Trophoblast cell (in vitro differentiated cells and primary cell): ENCODE measurements at regions not wholly inside any gene's neighbourhood (a gene's known extent, or its start where the extent isn't known, plus 50 kb on each side); places are given as distances from the start of the nearest gene placed in this dataset.

Experiments used
- DNase-seq, 2 donors: peaks; one replicate each; pipeline ENCODE4 v3.0.0-alpha.2; 2016
- H2AFZ ChIP-seq: 2 replicates; pipeline ENCODE4 v1.6.1; 2013; ENCODE audit warnings: low read length, moderate library complexity, mild to moderate bottlenecking; ENCODE audit not compliant: insufficient read depth, poor library complexity
- H2AK5ac ChIP-seq: 2 replicates; pipeline ENCODE4 v1.6.1; 2013; ENCODE audit warnings: mild to moderate bottlenecking, low read length
- H2BK120ac ChIP-seq: 2 replicates; pipeline ENCODE4 v1.6.1; 2013; ENCODE audit warnings: low read length, mild to moderate bottlenecking, moderate library complexity; ENCODE audit not compliant: insufficient read depth, poor library complexity
- H2BK12ac ChIP-seq: 2 replicates; pipeline ENCODE4 v1.6.1; 2013; ENCODE audit warnings: mild to moderate bottlenecking, low read length, moderate library complexity
- H2BK5ac ChIP-seq: 2 replicates; pipeline ENCODE4 v1.6.1; 2013; ENCODE audit warnings: low read length, low read depth, moderate library complexity, mild to moderate bottlenecking; ENCODE audit not compliant: poor library complexity
- H3K14ac ChIP-seq: 2 replicates; pipeline ENCODE4 v1.6.1; 2013; ENCODE audit warnings: mild to moderate bottlenecking, low read length
- H3K18ac ChIP-seq: 2 replicates; pipeline ENCODE4 v1.6.1; 2013; ENCODE audit warnings: mild to moderate bottlenecking, low read length
- H3K23ac ChIP-seq: 2 replicates; pipeline ENCODE4 v1.6.1; 2013; ENCODE audit warnings: low read length
- H3K27ac ChIP-seq: 2 replicates; pipeline ENCODE4 v1.5.1; 2013; ENCODE audit warnings: low read depth, mild to moderate bottlenecking, inconsistent platforms, low read length, moderate library complexity
- H3K27me3 ChIP-seq: 2 replicates; pipeline ENCODE4 v1.6.1; 2013; ENCODE audit warnings: inconsistent platforms, mild to moderate bottlenecking, low read length, moderate library complexity; ENCODE audit not compliant: insufficient read depth
- H3K36me3 ChIP-seq, 2 experiments: 1 replicate in 1 of 2; 2 replicates in 1 of 2; pipeline ENCODE4 v1.6.1; 2013; ENCODE audit warnings: low read length in 2 of 2, mild to moderate bottlenecking in 2 of 2, moderate library complexity in 1 of 2; ENCODE audit not compliant: insufficient read depth in 2 of 2, control insufficient read depth in 1 of 2
- H3K4ac ChIP-seq: 2 replicates; pipeline ENCODE4 v1.6.1; 2013; ENCODE audit warnings: low read depth, mild to moderate bottlenecking, low read length, moderate library complexity
- H3K4me1 ChIP-seq, 2 experiments: 1 replicate in 1 of 2; 2 replicates in 1 of 2; pipeline ENCODE4 v1.6.1; 2013; ENCODE audit warnings: low read length in 2 of 2, mild to moderate bottlenecking in 2 of 2, moderate library complexity in 1 of 2; ENCODE audit not compliant: insufficient read depth in 2 of 2, control insufficient read depth in 1 of 2
- H3K4me2 ChIP-seq: 2 replicates; pipeline ENCODE4 v1.6.1; 2013; ENCODE audit warnings: inconsistent platforms, mild to moderate bottlenecking, low read length, moderate library complexity
- H3K4me3 ChIP-seq: 2 replicates; pipeline ENCODE4 v1.5.1; 2013; ENCODE audit warnings: mild to moderate bottlenecking, low read depth, low read length, inconsistent platforms
- H3K79me1 ChIP-seq: one replicate; pipeline ENCODE4 v1.6.1; 2013; ENCODE audit warnings: low read length
- H3K79me2 ChIP-seq: 2 replicates; pipeline ENCODE4 v1.6.1; 2013; ENCODE audit warnings: low read length, mild to moderate bottlenecking; ENCODE audit not compliant: control insufficient read depth, insufficient read depth, poor library complexity
- H3K9ac ChIP-seq: 2 replicates; pipeline ENCODE4 v1.6.1; 2013; ENCODE audit warnings: mild to moderate bottlenecking, low read length
- H3K9me3 ChIP-seq: 2 replicates; pipeline ENCODE4 v1.6.1; 2013; ENCODE audit warnings: low read depth, mild to moderate bottlenecking, control low read depth, inconsistent platforms, low read length; ENCODE audit not compliant: insufficient read depth
- H4K12ac ChIP-seq: 2 replicates; pipeline ENCODE4 v1.6.1; 2013; ENCODE audit warnings: low read depth, mild to moderate bottlenecking, low read length, moderate library complexity
- H4K8ac ChIP-seq: 2 replicates; pipeline ENCODE4 v1.6.1; 2013; ENCODE audit warnings: low read depth, mild to moderate bottlenecking, low read length, moderate library complexity
- H4K91ac ChIP-seq: one replicate; pipeline ENCODE4 v1.6.1; 2013; ENCODE audit warnings: low read depth, mild to moderate bottlenecking, low read length, moderate library complexity
- WGBS: extraction: QIAGEN DNeasy Blood & Tissue Kit; methylation state at CpG from one replicate; pipeline ENCODE4 v1.1.7; 2013; ENCODE audit warnings: missing lambda C conversion rate; ENCODE audit not compliant: insufficient read length, insufficient coverage; ENCODE audit errors: extremely low coverage; 5-methylcytosine and 5-hydroxymethylcytosine counted together

GRCh38 chr17:77303620-77304019 lies 162.9 kb downstream of the SEC14L1 start:
- no peak overlapping the region for H4K91ac ChIP-seq
- H2BK12ac ChIP-seq, result no peak overlapping the region
- no peak overlapping the region for H2AK5ac ChIP-seq
- no peak overlapping the region for H3K23ac ChIP-seq
- peaks cover 0 to 3% of the 10 kb centered on the region in 2 experiments for H3K36me3 ChIP-seq
- no peak overlapping the region for H3K4me3 ChIP-seq
- peaks cover 19 to 23% of the 10 kb centered on the region in 2 experiments for H3K4me1 ChIP-seq
- peaks cover 6% of the 10 kb centered on the region for H3K9me3 ChIP-seq
- no peak overlapping the region for H2BK5ac ChIP-seq
- no peak for DNase-seq
- no peak overlapping the region for H3K18ac ChIP-seq
- no peak overlapping the region for H3K14ac ChIP-seq
- H3K79me2 ChIP-seq, result no peaks in the 10 kb centered on the region
- WGBS, result no CpG with 5 or more reads among the region's 6 CpGs
- H3K4me2 ChIP-seq, result no peak overlapping the region
- H4K8ac ChIP-seq, result no peak overlapping the region
- no peaks in the 10 kb centered on the region for H3K27me3 ChIP-seq
- no peak overlapping the region for H4K12ac ChIP-seq
- no peak overlapping the region for H2BK120ac ChIP-seq
- H3K27ac ChIP-seq, result no peak overlapping the region
- no peak overlapping the region for H3K9ac ChIP-seq
- no peak overlapping the region for H2AFZ ChIP-seq
- peaks cover 7% of the 10 kb centered on the region for H3K79me1 ChIP-seq
- no peak overlapping the region for H3K4ac ChIP-seq

- Histone ChIP-seq H2BK5ac (no peak overlapping the region), H3K4me2 (no peak overlapping the region), H3K4me3 (no peak overlapping the region), H2BK12ac (no peak overlapping the region), H3K36me3 (no peaks in the 10 kb centered on the region), H4K91ac (no peak overlapping the region), H3K4me1 (peaks cover 24 to 28% of the 10 kb centered on the region in 2 experiments), H2BK120ac (no peak overlapping the region), H3K27ac (no peak overlapping the region), H3K79me2 (no peaks in the 10 kb centered on the region), H3K9ac (no peak overlapping the region), H2AFZ (no peak overlapping the region), H3K27me3 (no peaks in the 10 kb centered on the region), H2AK5ac (no peak overlapping the region), H3K9me3 (peaks cover 3% of the 10 kb centered on the region), H3K23ac (no peak overlapping the region), H4K8ac (no peak overlapping the region), H3K4ac (no peak overlapping the region), H3K79me1 (peaks cover 7% of the 10 kb centered on the region), H4K12ac (no peak overlapping the region), H3K14ac (no peak overlapping the region), H3K18ac (no peak overlapping the region)
- no CpG with 5 or more reads among the region's 17 CpGs for WGBS
- DNase-seq, result no peak
These were observed 163.4 kb downstream of the SEC14L1 start for GRCh38 chr17:77304051-77304745.

GRCh38 chr17:77304746-77305473 lies 164.1 kb downstream of the SEC14L1 start:
- H3K79me1 ChIP-seq, result peaks cover 7% of the 10 kb centered on the region
- WGBS, result no CpG with 5 or more reads among the region's 21 CpGs
- no peaks in the 10 kb centered on the region for H3K79me2 ChIP-seq

GRCh38 chr17:77306048-77306789 lies 165.4 kb downstream of the SEC14L1 start:
- Histone ChIP-seq H3K9me3 (peaks cover 1% of the 10 kb centered on the region), H3K14ac (peak overlapping the region; percentile 15), H2BK5ac (no peak overlapping the region), H3K4me3 (no peak overlapping the region), H3K23ac (no peak overlapping the region), H3K27ac (no peak overlapping the region), H3K4me1 (peaks cover 25 to 26% of the 10 kb centered on the region in 2 experiments), H2BK120ac (no peak overlapping the region), H3K18ac (no peak overlapping the region), H3K79me1 (peaks cover 7% of the 10 kb centered on the region), H2BK12ac (no peak overlapping the region), H2AK5ac (no peak overlapping the region), H3K27me3 (no peaks in the 10 kb centered on the region), H4K12ac (no peak overlapping the region), H3K36me3 (no peaks in the 10 kb centered on the region), H3K9ac (no peak overlapping the region), H4K91ac (no peak overlapping the region), H3K79me2 (no peaks in the 10 kb centered on the region), H3K4ac (no peak overlapping the region), H4K8ac (peak overlapping the region; percentile 3), H3K4me2 (no peak overlapping the region), H2AFZ (no peak overlapping the region)
- DNase-seq, result peak in 1 of 2 donors; percentile 21
- WGBS, result no CpG with 5 or more reads among the region's 13 CpGs

More at GRCh38 chr17:77304746-77305473, 164.1 kb downstream of the SEC14L1 start:
- H3K4me1 ChIP-seq, result peaks cover 27 to 30% of the 10 kb centered on the region in 2 experiments
- H3K18ac ChIP-seq, result peak overlapping the region; percentile 3
- no peak overlapping the region for H3K4me3 ChIP-seq
- H3K9ac ChIP-seq, result no peak overlapping the region
- H3K27ac ChIP-seq, result no peak overlapping the region
- H3K4me2 ChIP-seq, result no peak overlapping the region
- peaks cover 1% of the 10 kb centered on the region for H3K9me3 ChIP-seq
- H3K14ac ChIP-seq, result no peak overlapping the region
- no peak overlapping the region for H4K91ac ChIP-seq
- peak overlapping the region; percentile 35 for H2AK5ac ChIP-seq
- no peak overlapping the region for H3K23ac ChIP-seq
- H4K12ac ChIP-seq, result no peak overlapping the region
- H4K8ac ChIP-seq, result no peak overlapping the region
- H3K36me3 ChIP-seq, result no peaks in the 10 kb centered on the region
- DNase-seq, result no peak
- no peak overlapping the region for H2AFZ ChIP-seq
- H2BK5ac ChIP-seq, result no peak overlapping the region
- no peaks in the 10 kb centered on the region for H3K27me3 ChIP-seq
- H3K4ac ChIP-seq, result no peak overlapping the region
- no peak overlapping the region for H2BK12ac ChIP-seq
- H2BK120ac ChIP-seq, result no peak overlapping the region
